GM19238 (cell line): ENCODE measurements at regions not wholly inside any gene's neighbourhood (a gene's known extent, or its start where the extent isn't known, plus 50 kb on each side); places are given as distances from the start of the nearest gene placed in this dataset.
"Not testable (repeated sequence)": the region's sequence is repeated elsewhere in the genome, so short reads cannot be mapped to it uniquely, and the experiment has no call there.

Experiments
- DNase-seq: peaks from one replicate; pipeline ENCODE4 v3.0.0; 2011; ENCODE audit warnings: low spot score; ENCODE audit not compliant: insufficient read length

GRCh38 chr12:67900418-67900817 is 88.8 kb upstream of the IFNG-AS1 start:
- DNase-seq, result not testable (repeated sequence)

GRCh38 chr12:67909091-67909531 is 80.1 kb upstream of the IFNG-AS1 start:
- DNase-seq, result no peak

GRCh38 chr12:67909681-67910080 is 79.6 kb upstream of the IFNG-AS1 start:
- no peak for DNase-seq

GRCh38 chr12:67910360-67911274 is 78.6 kb upstream of the IFNG-AS1 start:
- no peak for DNase-seq

- no peak for DNase-seq
Measured at GRCh38 chr12:67911275-67911600, 78.0 kb upstream of the IFNG-AS1 start.

- DNase-seq, result no peak
Measured at GRCh38 chr12:67911789-67912188, 77.5 kb upstream of the IFNG-AS1 start.

- no peak for DNase-seq
Measured at GRCh38 chr12:67915335-67915851, 73.9 kb upstream of the IFNG-AS1 start.

- no peak for DNase-seq
Measured at GRCh38 chr12:67916266-67916970, 72.8 kb upstream of the IFNG-AS1 start.

- DNase-seq, result no peak
Measured at GRCh38 chr12:67917811-67918210, 71.4 kb upstream of the IFNG-AS1 start.

- DNase-seq, result no peak
Measured at GRCh38 chr12:67918441-67918840, 70.8 kb upstream of the IFNG-AS1 start.

GRCh38 chr12:67919406-67919805 is 69.8 kb upstream of the IFNG-AS1 start:
- no peak for DNase-seq

GRCh38 chr12:67920413-67920812 is 68.8 kb upstream of the IFNG-AS1 start:
- no peak for DNase-seq

- DNase-seq, result no peak
Measured at GRCh38 chr12:67921286-67921685, 68.0 kb upstream of the IFNG-AS1 start.

- DNase-seq, result no peak
Measured at GRCh38 chr12:67922245-67922644, 67.0 kb upstream of the IFNG-AS1 start.

GRCh38 chr12:67925077-67925476 is 64.2 kb upstream of the IFNG-AS1 start:
- DNase-seq, result no peak

- DNase-seq, result no peak
Measured at GRCh38 chr12:67925552-67925951, 63.7 kb upstream of the IFNG-AS1 start.

- no peak for DNase-seq
Measured at GRCh38 chr12:67926063-67926462, 63.2 kb upstream of the IFNG-AS1 start.

GRCh38 chr12:67927324-67927723 is 61.9 kb upstream of the IFNG-AS1 start:
- DNase-seq, result no peak

GRCh38 chr12:67927815-67928214 is 61.4 kb upstream of the IFNG-AS1 start:
- no peak for DNase-seq

GRCh38 chr12:67928621-67929383 is 60.4 kb upstream of the IFNG-AS1 start:
- DNase-seq, result no peak

GRCh38 chr12:67929384-67929772 is 59.9 kb upstream of the IFNG-AS1 start:
- DNase-seq, result no peak

- no peak for DNase-seq
Measured at GRCh38 chr12:67937822-67938221, 51.4 kb upstream of the IFNG-AS1 start.
